SK-N-SH (cell line): ENCODE measurements at regions not wholly inside any gene's neighbourhood (a gene's known extent, or its start where the extent isn't known, plus 50 kb on each side); places are given as distances from the start of the nearest gene placed in this dataset.

Experiments used
- CTCF ChIA-PET: fragments of 300-600, 350-600 bp; formaldehyde crosslinking; extraction: SDS; loops from one replicate; lab custom pipeline; 2021; lab: Yijun Ruan, JAX
- POLR2A ChIA-PET: fragments of 350-600 bp; sonication (Branson Sonifier 250); formaldehyde crosslinking; extraction: SDS; loops from one replicate; lab custom pipeline; 2020; ENCODE audit warnings: antibody characterized with exemption, inconsistent platforms; lab: Yijun Ruan, JAX
- DNase-seq: peaks from one replicate; pipeline ENCODE4 v3.0.0; 2012
- H2AFZ ChIP-seq: fragments of 200-600 bp; sonication (generic); 2 replicates; pipeline ENCODE4 v1.8.1; 2016; ENCODE audit warnings: antibody characterized with exemption, mild to moderate bottlenecking, low read depth
- H3F3A ChIP-seq: fragments of 200-600 bp; sonication (generic); replicated peaks from 2 replicates; pipeline ENCODE3; 2016; ENCODE audit warnings: antibody characterized with exemption, mild to moderate bottlenecking; ENCODE audit not compliant: insufficient read depth
- H3K27ac ChIP-seq, 2 experiments: fragments of 200-500 bp in 1 of 2; fragments of 200-600 bp in 1 of 2; sonication (Bioruptor generic) in 1 of 2; sonication (generic), shearing (Covaris generic) in 1 of 2; 2 replicates each; pipeline versions ENCODE4 v1.5.1 to v1.6.1; 2014 to 2016; ENCODE audit warnings: low read depth in 2 of 2, inconsistent platforms in 1 of 2, low read length in 1 of 2, mild to moderate bottlenecking in 1 of 2, mixed read lengths in 1 of 2
- H3K27me3 ChIP-seq: fragments of 200-600 bp; sonication (generic), shearing (Covaris generic); 2 replicates; pipeline ENCODE4 v1.6.1; 2016; ENCODE audit warnings: mixed run types; ENCODE audit not compliant: insufficient read depth
- H3K36me3 ChIP-seq, 2 experiments: fragments of 200-500 bp in 1 of 2; fragments of 200-600 bp in 1 of 2; sonication (Bioruptor generic) in 1 of 2; sonication (generic) in 1 of 2; replicated peaks in 1 of 2; 2 replicates each; pipeline versions ENCODE3 to v1.5.1; 2014 to 2016; ENCODE audit warnings: low read length in 1 of 2, mild to moderate bottlenecking in 1 of 2; ENCODE audit not compliant: insufficient read depth in 2 of 2, control insufficient read depth in 1 of 2
- H3K4me1 ChIP-seq, 2 experiments: fragments of 200-500 bp in 1 of 2; fragments of 200-600 bp in 1 of 2; sonication (Bioruptor generic) in 1 of 2; sonication (generic), shearing (Covaris generic) in 1 of 2; 2 replicates each; pipeline versions ENCODE4 v1.5.1 to v1.6.1; 2014 to 2016; ENCODE audit warnings: low read depth in 1 of 2, low read length in 1 of 2, mixed run types in 1 of 2; ENCODE audit not compliant: insufficient read depth in 2 of 2, control insufficient read depth in 1 of 2
- H3K4me2 ChIP-seq: fragments of 200-600 bp; sonication (generic), shearing (Covaris generic); 2 replicates; pipeline ENCODE4 v1.6.1; 2017; ENCODE audit warnings: mixed run types
- H3K4me3 ChIP-seq, 2 experiments: fragments of 200-500 bp in 1 of 2; fragments of 200-600 bp in 1 of 2; sonication (Bioruptor generic) in 1 of 2; sonication (generic), shearing (Covaris generic) in 1 of 2; 2 replicates each; pipeline versions ENCODE4 v1.5.1 to v1.8.1; 2014 to 2016; ENCODE audit warnings: low read depth in 2 of 2, inconsistent platforms in 1 of 2, low read length in 1 of 2, mild to moderate bottlenecking in 1 of 2, mixed read lengths in 1 of 2, moderate library complexity in 1 of 2
- H3K79me2 ChIP-seq: fragments of 200-600 bp; sonication (generic); 2 replicates; pipeline ENCODE4 v1.8.1; 2017; ENCODE audit warnings: mild to moderate bottlenecking; ENCODE audit not compliant: insufficient read depth
- H3K9ac ChIP-seq: fragments of 200-600 bp; sonication (generic); 2 replicates; pipeline ENCODE4 v1.6.1; 2017; ENCODE audit warnings: mixed run types
- H3K9me2 ChIP-seq: fragments of 200-600 bp; sonication (generic); 2 replicates; pipeline ENCODE4 v1.6.1; 2017; ENCODE audit warnings: mixed run types
- H3K9me3 ChIP-seq: fragments of 200-600 bp; sonication (generic); 2 replicates; pipeline ENCODE4 v1.6.1; 2017; ENCODE audit warnings: mixed run types, mild to moderate bottlenecking, moderate library complexity
- H4K20me1 ChIP-seq: fragments of 200-600 bp; sonication (generic); 2 replicates; pipeline ENCODE4 v1.6.1; 2017; ENCODE audit warnings: mild to moderate bottlenecking, mixed run types; ENCODE audit not compliant: insufficient read depth
- CHD2 ChIP-seq: fragments of 150-350 bp; IDR thresholded peaks from 2 replicates; pipeline ENCODE4 v1.6.1; 2018; ENCODE audit warnings: low read length; ENCODE audit not compliant: partially characterized antibody
- CTCF ChIP-seq: fragments of 200-600 bp; sonication (generic); IDR thresholded peaks from 2 replicates; pipeline ENCODE4 v1.6.1; 2017; ENCODE audit warnings: antibody characterized with exemption, mild to moderate bottlenecking, moderate library complexity
- EP300 ChIP-seq, 2 experiments: IDR thresholded peaks; 2 replicates each; pipeline versions ENCODE4 v1.4.0 to v1.6.1; 2012; ENCODE audit warnings: borderline replicate concordance in 1 of 2, low read depth in 1 of 2, low read length in 1 of 2
- FOSL2 ChIP-seq: IDR thresholded peaks from 2 replicates; pipeline ENCODE4 v1.4.0; 2012; ENCODE audit warnings: low read depth, mild to moderate bottlenecking, moderate library complexity, borderline replicate concordance
- FOXJ3 ChIP-seq: sonication (generic); formaldehyde crosslinking; IDR thresholded peaks from 2 replicates; pipeline ENCODE4 v1.5.1; 2020; ENCODE audit warnings: mild to moderate bottlenecking, missing genetic modification reagents
- FOXM1 ChIP-seq: IDR thresholded peaks from 2 replicates; pipeline ENCODE4 v1.4.0; 2012; ENCODE audit warnings: low read depth, mild to moderate bottlenecking
- GABPA ChIP-seq: IDR thresholded peaks from 2 replicates; pipeline ENCODE4 v1.4.0; 2012; ENCODE audit warnings: low read depth, mild to moderate bottlenecking
- MEF2A ChIP-seq: IDR thresholded peaks from 2 replicates; pipeline ENCODE4 v1.4.0; 2012; ENCODE audit warnings: low read depth, borderline replicate concordance
- NFIC ChIP-seq: IDR thresholded peaks from 2 replicates; pipeline ENCODE4 v1.4.0; 2012; ENCODE audit warnings: borderline replicate concordance
- RAD21 ChIP-seq: IDR thresholded peaks from 2 replicates; pipeline ENCODE4 v1.6.1; 2012; ENCODE audit warnings: mild to moderate bottlenecking, low read length
- RCOR1 ChIP-seq: fragments of 150-350 bp; IDR thresholded peaks from 2 replicates; pipeline ENCODE4 v1.6.1; 2017; ENCODE audit warnings: antibody characterized with exemption, low read length
- REST ChIP-seq: IDR thresholded peaks from 2 replicates; pipeline ENCODE4 v1.6.1; 2012; ENCODE audit warnings: mild to moderate bottlenecking, low read depth, low read length, moderate library complexity
- RFX5 ChIP-seq: IDR thresholded peaks from 2 replicates; pipeline ENCODE4 v1.6.1; 2012; ENCODE audit warnings: mild to moderate bottlenecking, improper control_type of control experiment, low read length
- RXRA ChIP-seq: IDR thresholded peaks from 2 replicates; pipeline ENCODE4 v1.4.0; 2012; ENCODE audit warnings: low read depth, mild to moderate bottlenecking, borderline replicate concordance
- SIN3A ChIP-seq: IDR thresholded peaks from 2 replicates; pipeline ENCODE4 v1.6.1; 2012; ENCODE audit warnings: low read depth, mild to moderate bottlenecking, low read length, moderate library complexity, borderline replicate concordance
- YY1 ChIP-seq: IDR thresholded peaks from 2 replicates; pipeline ENCODE4 v1.4.0; 2012; ENCODE audit warnings: low read depth, mild to moderate bottlenecking
- ZBTB33 ChIP-seq: IDR thresholded peaks from 2 replicates; pipeline ENCODE4 v1.4.0; 2012; ENCODE audit warnings: low read depth, borderline replicate concordance
- WGBS: methylation state at CpG from one replicate; pipeline ENCODE4 v1.1.6; 2017; ENCODE audit warnings: low lambda C conversion rate; 5-methylcytosine and 5-hydroxymethylcytosine counted together

GRCh38 chr2:22196806-22197205, 1073.0 kb downstream of the TDRD15 start:
- Histone ChIP-seq H3K27ac (no peak overlapping the region), H3K27me3 (no peaks in the 10 kb centered on the region), H3K36me3 (no peaks in the 10 kb centered on the region), H2AFZ (no peak overlapping the region), H3K9ac (no peak overlapping the region), H3K4me1 (peaks cover 0 to 2% of the 10 kb centered on the region in 2 experiments; a peak in 1 of 4 replicates), H3K79me2 (no peaks in the 10 kb centered on the region), H3K4me2 (no peak overlapping the region), H3F3A (no peaks in the 10 kb centered on the region), H4K20me1 (no peaks in the 10 kb centered on the region), H3K9me3 (no peaks in the 10 kb centered on the region; the same call in 1 of the 2 replicates), H3K4me3 (no peak overlapping the region), H3K9me2 (no peaks in the 10 kb centered on the region)
- ChIA-PET POLR2A (no interaction called here), CTCF (no interaction called here)
- DNase-seq = no peak
- 27% methylated on average over 2 of the region's 2 CpGs for WGBS
- TF ChIP-seq MEF2A (no peak), ZBTB33 (no peak), CTCF (no peak), RAD21 (no peak), NFIC (no peak), EP300 (IDR thresholded peaks at IDR 0.05; ENCODE audit: borderline replicate concordance in 1 of 2, low read depth in 1 of 2, low read length in 1 of 2) (no peak), YY1 (no peak), REST (no peak), GABPA (no peak), CHD2 (no peak), FOXJ3 (CRISPR knock-in tag) (no peak), FOXM1 (no peak), FOSL2 (no peak), RXRA (no peak), RCOR1 (no peak), RFX5 (no peak), SIN3A (no peak)
